Activated CD4-positive, alpha-beta T cell treated with anti-CD3 and anti-CD28 coated beads, Interleukin-2, Interleukin-4, amounts not matched to agents 100 ng/mL and 50 ng/mL, durations not matched to agents 16 hours and 8 hours (primary cell): ENCODE measurements at regions not wholly inside any gene's neighbourhood (a gene's known extent, or its start where the extent isn't known, plus 50 kb on each side); places are given as distances from the start of the nearest gene placed in this dataset.

ENCODE experiments used
- DNase-seq: peaks from one replicate; pipeline ENCODE4 v3.0.0-alpha.2; 2020; ENCODE audit warnings: low spot score

DNA sequence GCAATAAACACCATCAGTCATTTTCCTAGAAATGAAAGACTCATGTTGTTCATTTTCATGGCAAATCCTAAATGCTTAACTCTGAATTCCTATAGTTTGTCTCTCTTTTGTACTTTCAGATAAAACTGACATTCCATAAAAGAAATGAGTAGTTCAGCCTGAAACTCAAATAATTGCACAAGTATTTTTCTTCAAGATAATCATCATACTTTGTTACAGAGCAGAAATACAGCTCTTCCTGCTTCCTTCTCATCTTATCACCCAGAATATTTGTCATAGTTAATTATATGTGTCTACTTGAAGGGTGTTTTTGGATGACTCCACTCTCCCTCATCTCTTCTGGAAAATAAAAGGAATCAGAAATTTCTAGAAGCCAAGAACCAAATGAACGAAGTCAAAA is 141.1 kb downstream of the HNMT start:
- DNase-seq = no peak

DNA sequence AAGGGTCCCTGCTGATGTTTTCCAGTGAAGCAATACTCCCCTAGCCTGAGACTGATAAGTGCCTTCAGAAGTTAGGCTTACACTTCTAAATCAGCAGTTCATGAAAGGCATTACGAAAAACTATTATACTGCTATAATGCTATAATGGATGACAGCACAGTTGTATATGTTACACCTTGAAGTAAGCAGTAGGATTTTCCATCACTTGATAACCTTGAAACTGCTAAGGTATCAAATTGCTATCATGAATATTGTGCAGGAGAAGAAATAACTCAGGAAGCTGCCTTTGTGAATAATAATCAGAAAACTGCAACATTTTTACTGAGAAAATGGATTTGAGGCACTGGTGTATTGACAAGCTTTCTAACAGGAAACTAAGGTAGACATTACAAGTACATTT is 142.3 kb downstream of the HNMT start:
- no peak for DNase-seq

DNA sequence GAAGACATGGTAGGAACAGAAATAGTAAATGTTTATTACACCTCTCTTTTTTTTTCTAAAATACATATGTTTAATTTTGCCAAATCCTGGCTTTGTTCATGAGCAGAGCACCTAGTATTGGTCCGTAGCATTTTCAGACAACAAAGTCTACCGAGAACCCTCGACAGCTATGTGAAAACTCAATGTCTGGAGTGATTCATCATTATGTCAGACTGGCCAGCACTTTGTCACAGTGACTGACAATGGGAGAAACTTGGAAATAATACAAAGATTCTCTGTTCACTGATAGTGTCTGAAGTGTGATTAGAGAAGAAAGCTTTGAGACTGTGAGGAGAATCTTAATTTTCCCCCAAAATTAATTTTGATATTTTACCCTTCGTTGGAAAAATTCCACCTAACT is 143.0 kb downstream of the HNMT start:
- DNase-seq = no peak

DNA sequence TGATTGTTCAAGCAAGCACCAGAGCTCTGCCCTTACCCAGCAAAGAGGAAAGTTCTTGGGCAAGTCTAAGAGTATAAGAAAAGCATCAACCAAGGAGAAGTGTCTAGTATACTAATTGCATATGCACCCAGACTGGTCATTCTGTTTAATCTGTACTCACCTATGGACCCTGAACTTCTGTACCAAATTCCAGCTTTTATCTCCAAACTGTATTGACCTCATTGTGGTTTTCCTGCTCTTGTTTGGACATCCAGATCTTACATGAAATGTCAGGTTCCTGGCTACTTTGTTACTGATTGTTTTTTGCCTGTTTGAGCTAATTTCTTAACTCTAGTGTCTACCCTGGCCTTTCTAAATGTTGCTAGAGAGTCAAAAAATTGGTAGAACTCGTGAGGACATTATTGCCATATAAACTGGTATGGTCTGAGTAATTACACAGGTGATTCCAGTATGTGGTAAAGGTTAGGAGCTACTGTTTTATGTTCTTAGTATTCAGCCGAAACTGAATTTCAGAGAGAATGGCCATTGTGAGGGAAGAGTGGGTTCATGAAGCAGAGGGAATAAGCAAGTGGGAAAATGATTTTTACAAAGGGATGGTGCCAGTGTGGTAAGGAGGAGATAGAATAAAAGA is 146.3 kb downstream of the HNMT start:
- no peak for DNase-seq

DNA sequence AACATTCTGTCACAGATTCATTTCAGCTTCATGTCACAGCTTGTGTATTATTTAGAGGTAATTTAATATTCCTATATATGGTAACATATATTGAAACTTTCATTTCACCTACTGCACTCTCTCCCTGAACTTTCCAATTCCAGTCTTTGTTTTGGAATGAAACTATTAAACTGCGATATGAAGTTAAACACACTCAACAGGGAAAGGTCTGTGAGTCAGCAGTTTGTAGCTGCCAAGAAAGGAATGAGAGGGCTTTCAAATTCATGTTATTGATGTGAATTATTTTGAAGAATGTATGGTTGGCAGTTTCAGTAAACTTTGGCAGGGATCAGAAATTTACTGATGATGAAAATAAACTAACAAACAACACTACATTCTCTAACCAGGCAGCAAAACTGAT is 148.3 kb downstream of the HNMT start:
- DNase-seq = no peak

DNA sequence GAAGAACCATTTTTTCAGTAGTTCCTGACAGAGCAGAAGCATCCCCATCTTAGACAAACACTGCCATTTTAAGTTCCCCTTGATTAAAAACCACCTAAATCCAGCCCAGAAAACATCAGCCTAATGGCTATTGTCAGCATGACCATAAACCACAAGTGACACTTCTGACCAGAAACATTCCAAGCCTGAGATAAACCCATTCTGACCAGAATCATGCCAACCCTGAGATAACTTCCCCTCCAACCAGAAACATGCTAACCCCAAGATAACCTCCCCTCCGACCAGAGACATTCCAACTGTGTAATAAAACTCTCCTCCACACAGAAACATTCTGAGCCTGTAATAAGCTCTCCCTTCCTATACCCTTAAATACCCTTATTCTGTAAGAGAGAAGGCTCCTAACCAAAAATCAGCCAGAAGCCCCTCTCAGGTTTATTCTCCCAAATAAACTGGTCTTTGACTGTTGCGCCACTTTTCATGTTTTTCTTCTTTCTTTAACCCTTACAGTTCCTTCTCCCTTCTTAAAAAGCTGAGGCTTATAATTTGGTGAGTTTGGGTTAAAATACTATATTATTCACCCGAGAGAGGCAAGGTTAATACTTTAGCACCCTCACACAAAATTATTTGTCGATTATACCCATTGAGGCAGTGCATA is 149.7 kb downstream of the HNMT start:
- DNase-seq = no peak

DNA sequence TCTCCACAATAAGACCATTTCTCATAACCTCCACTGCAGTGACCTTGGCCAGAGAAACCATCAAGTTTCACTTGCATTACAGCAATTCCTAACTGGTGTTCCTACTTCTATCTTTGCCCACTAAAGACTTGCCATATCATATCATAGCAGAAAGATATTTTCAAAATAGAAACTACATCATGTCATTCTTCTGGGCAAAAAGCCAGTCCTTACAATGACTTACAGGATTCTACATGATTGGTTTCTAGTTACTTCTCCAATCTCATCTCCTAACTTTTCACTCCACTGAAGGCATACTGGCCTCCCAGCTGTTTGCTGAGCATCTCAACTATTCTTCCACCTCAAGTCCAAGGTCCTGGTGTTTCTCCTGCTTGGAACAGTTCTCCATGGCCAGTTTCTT is 151.4 kb downstream of the HNMT start:
- DNase-seq = no peak

DNA sequence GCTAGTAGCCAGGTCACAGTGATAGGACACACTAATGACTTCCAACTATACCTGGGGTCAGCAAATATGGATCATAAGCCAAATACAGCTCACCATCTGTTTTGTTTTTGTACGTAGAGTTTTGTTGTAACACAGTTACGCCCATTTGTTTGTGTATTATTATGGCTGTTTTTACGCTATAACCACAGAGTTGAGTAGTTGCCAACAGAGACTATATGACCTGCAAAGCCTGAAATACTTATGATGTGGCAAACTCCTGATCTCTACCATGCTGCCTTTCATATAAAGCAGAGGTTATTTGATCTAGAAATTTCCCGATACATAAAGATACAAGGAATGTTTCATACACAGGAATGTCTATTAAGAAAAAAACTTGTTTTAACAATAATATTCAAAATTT is 152.2 kb downstream of the HNMT start:
- no peak for DNase-seq

DNA sequence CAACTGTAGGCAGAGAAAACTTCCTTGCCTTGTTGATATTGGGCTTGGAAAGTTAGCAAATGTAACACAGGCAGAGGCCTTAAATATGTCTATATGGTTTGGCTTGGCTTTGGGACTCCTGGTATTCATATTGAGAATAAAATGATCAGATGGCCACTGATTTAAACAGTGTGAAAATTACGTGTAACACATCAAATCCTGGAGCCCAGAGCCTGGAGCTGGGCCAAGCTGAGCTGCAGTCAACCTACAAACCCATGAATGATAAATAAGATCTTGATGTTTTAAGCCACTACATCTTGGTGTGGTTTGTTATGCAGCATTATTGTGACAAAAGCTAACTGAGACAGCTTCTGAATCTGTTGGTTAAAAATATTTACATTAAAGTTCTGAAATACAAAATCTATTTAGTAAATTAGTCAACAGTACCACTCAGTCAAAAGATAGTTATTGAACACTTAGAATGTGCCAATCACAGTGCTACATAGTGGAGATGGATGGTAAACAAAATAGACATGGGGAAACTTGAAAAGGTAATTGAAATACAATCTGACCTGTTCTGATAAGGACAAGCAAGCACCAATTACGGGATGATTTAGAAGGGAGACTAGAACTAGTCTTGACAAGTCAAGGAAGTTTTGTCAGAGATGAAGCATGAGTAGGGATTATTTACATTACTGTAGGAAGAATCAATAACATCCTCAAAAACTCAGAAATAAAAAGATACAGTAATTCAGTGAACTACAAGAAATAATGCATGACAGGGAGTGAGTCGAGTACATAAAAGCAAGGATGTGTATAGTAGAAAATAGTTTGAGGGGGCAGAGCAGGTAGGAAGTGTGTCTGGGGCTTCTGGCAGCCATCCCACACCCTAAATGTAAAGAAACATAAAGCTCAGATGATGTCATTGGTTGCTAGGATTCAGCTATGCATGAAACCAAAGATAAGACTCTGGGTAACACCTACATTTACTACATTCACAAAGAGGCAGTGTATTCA is 157.7 kb downstream of the HNMT start:
- no peak for DNase-seq

DNA sequence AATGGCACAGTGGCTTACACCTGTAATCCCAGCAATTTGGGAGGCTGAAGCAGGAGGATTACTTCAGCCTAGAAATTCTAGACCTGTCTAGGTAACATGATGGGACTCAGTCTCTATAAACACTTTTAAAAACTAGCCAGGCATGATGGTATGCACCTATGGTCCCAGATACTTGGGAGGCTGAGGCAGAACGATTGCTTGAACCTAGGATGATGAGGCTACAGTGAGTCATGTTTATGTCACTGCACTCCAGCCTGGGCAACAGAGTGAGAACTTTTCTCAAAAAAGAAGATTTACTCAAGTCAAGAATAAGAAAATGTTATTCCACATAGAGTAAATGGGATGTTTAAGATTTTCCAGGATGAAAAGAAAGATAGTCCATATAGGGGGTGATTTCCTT is 158.6 kb downstream of the HNMT start:
- no peak for DNase-seq

DNA sequence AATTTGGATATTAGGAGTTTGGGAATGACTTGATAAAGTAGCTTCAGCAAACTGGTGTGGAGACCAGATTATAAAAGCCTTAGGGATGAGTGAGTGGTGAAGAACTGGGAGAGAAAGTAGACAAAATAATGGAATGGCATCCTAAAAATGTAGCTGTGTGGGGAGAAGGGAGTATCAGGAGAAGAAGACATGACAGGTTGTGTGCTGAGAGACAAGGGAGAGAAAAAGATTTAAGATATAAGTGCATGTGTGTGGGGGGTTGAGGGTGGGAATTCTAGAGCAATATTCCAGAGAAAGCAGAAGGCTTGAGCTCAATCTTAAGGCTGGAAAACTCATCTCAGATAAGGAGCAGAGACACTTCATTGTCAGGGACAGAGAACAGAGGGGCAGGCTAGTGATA is 159.5 kb downstream of the HNMT start:
- no peak for DNase-seq

DNA sequence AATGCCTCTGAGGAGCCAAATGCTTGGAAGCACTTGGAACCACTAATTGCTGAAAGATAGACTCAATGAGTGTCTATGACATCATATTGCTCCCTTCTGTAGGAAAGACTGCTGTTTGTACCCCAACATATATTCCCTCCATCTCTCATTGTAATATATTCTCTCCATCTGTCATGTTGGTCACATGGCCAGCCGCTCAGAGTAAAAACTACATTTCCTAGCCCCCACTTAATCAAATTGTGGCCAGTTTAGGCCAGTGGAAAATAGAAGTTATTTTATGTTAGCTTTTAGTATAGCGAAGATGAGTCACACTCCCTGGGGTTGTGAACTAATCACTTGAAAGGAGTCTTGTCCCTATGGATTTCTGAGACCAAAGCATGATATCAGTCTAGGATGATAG is 160.2 kb downstream of the HNMT start:
- DNase-seq = no peak

DNA sequence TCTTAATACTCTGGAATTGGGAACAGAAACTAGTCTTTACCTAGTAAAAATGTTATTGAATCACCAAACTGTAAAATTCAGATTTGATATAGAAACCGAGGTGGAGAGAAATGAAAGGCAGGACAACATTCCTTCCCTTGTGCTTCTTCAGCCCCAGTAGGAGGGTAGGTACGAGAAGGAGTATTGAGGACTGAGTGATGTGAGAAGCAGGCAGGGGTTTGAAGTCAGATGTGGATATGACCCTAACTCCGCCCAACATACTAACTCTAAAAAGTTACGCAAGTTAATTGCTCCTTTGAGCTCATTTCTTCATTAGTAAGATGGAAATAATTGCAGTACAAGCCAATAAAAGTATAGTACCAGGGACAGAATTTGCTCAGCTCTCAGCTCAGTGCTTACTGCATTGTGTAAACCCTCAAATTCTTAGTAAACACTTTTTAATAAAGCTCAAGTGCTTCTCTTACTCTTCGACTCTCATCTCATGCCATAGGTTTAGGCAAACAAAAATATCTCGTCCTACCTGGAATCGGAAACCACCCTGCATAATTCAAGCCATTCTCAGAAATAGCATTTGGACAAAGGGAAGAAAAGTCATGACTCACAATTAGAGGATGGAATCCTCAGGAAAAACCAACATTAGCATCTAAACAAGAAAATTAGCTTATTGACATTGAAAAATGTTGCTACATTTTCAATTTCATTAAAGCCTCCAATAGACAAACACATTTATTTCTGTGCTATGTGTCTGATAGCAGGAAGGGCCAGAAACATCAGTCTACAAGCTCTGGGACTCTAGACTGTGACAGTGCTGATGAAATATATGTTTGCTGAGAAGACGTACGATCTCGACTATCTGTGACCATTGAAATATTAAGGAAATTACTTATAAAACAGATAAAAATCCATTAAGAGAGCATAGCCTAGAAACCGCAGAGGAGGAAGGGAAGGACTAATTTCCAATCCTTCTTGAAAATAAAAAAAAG is 161.3 kb downstream of the HNMT start:
- no peak for DNase-seq

DNA sequence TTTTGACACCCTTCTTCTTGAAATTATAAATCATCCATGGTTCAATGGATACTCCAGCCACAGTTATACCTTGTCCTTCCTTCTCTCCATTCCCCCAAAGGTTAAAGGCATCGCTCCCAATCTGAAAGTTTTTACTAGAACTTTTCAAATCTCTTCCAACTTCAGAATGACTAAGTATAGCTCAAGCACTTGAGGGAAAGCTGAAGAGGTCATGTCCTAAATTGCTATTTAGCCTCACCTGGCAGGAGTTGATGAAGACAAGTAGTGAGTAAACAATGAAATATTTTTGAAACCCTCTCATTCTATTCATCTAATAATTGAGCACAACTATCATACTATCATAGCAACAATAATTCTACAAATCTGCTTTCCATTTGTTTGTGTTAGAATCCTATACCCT is 167.8 kb downstream of the HNMT start:
- no peak for DNase-seq

DNA sequence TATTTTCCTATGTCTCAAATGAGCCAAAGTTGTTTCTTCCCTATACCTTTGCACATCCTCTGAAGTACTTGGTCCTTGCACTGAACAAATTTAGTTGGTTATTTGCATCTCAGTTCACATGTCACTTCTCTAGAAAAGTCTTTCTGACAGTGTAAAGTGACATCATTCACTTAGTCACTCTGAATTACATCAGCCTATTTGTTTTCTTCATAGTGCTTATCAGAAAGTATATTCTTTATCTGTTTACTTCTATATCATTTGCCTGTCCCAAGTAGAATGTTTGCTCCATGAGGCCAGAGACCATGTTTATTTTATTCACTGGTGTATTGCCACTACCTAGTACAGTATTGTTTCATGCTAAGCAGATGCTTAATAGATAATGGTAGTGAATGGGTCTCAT is 173.7 kb downstream of the HNMT start:
- no peak for DNase-seq

DNA sequence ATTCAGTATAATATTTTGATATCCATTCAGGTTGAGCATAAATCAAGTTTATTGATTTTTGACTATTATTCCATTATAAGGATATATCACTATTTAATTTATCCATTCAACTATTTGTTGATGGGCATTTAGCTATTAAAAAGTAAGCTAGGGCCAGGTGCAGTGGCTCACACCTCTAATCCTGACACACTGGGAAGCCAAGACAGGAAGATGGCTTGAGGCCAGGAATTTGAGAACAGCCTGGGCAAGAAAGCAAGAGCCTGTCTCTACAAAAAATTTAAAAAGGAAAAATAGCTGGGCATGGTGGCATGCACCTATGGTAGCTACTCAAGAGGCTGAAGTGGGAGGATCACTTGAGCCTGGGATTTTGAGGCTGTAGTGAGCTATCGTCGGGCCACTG is 183.5 kb downstream of the HNMT start:
- no peak for DNase-seq

DNA sequence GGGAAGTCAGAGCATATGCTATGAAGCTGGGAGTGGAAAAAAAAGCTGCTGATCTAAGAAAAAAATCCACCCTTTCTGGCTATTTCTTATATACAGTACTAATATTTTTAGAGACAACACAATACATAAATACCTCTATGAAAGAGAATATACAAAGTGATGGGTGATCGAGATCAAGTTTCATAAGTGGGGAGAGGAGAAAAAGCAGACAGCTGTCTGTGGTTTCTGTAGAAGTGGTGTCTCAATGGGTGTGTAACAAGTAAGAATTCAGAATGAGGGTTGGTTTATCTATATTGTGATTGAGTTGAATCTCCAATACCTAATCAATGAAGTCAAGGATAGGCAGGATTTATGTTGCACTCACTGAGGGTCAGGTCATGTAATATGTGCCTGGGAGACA is 191.0 kb downstream of the HNMT start:
- DNase-seq = no peak

DNA sequence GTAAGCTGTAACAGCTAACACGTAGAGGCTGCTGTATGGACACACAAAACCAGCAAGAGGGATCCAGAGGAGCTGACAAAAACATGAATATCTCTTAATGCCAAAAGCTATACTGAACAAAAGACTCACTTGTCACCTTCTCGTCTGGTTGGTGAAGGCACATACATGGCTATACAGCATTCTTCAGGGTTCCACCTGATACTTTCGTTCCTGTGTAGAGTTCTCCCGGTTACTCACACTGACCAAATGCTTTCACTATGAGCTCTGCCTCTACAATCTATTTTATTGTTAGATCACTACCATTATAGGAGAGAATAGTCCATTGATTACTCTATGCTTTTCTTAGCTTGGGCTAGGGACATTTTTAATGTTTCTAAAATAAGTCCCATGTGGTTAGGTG is 193.1 kb downstream of the HNMT start:
- no peak for DNase-seq

DNA sequence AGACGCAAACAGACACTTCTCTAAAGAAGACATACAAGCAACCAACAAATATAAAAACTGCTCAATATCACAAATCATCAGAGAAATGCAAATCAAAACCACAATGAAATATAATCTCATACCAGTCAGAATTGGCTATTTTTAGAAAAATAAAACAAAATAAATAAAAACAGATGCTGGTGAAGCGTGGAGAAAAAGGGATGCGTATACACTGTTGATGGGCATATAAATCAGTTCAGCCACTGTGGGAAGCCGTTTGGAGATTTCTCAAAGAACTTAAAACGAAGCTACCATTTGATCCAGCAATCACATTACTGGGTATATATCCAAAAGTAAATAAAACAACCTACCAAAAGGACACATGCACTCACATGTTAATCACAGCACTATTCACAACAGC is 206.2 kb downstream of the HNMT start:
- DNase-seq = no peak

DNA sequence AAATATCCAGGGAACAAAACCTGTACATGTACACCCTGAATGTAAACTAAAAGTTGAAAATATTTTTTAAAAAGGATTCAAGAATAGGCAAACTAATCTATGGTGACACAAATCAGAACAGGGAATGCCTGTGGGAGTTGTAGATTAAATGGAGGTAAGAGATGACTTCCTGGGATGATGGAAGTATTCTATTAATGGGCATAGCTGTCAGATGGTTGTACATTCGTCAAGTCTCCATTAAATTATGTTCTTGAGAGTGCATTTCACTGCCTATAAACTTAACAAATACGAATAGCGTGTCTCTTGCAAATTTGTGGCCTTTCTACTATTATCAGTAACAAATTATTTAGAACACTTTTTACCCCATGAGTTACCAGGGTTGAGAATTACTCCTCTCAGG is 207.0 kb downstream of the HNMT start:
- no peak for DNase-seq

DNA sequence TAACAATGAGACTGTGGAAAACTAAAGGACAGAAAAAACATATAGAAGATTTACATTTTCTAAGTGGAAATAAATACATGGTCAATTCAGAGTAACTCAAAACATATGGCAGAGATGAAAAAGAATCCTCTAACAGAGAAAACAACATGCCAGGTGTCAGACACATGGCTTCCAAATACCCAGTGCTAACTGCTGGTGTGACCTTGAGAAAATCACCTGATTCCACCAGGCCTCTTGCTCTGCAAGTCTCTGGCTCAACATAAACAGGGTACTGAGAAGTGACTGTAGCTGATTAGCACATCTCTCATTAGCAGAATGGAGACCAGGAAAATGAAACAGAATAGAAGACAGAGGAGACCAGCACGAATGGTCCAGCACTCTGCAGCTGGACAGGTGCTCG is 210.8 kb downstream of the HNMT start:
- no peak for DNase-seq

DNA sequence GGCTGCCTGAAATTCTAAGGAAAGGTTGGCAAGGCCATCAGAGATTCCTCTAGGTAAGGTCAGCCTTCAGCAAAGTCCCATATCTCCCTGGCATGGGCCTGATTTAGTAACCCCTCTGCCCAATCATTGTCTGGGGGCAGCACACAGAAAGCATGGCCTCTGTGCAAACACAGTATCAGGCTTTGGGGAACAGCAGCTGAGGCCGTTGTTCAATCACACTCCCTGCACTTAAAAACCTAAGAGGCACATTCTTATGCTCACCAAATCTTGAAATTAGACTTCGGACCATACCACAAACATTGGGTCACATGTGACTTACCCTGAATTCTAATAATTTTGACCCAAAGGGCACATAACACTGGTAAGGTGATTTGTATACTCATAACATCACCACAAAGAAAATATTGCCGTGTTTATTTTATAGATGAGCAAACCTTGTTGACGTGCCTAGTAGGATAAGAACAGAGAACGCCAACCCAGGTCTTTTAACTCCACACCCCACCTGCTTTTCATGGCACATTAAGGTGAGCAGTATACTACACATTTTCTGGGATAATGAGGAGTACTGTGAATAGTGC is 212.7 kb downstream of the HNMT start:
- DNase-seq = no peak
